ENCODE measurements at regions not wholly inside any gene's neighbourhood (a gene's known extent, or its start where the extent isn't known, plus 50 kb on each side); places are given as distances from the start of the nearest gene placed in this dataset.

- WGBS, 2 experiments (ENCODE audit: insufficient coverage in 1 of 2, insufficient read length in 1 of 2) = 96% methylated on average over 1 of the region's 1 CpG; no CpG with 5 or more reads in 1 of the 2 experiments
- no peak for DNase-seq
- Mint-ChIP-seq H3K27me3 (ENCODE audit: insufficient read depth) (no peaks in the 10 kb centered on the region), H3K27ac (no peak overlapping the region), H3K4me1 (peaks cover 3% of the 10 kb centered on the region), H3K9me3 (peaks cover 7% of the 10 kb centered on the region), H3K36me3 (ENCODE audit: low read depth) (no peaks in the 10 kb centered on the region), H3K4me3 (no peak overlapping the region)
- H3K27ac ChIP-seq (ENCODE audit: low read depth, low read length) = no peak overlapping the region
- TF ChIP-seq CTCF (conservative IDR thresholded peaks at IDR 0.05) = no peak
- H3K36me3 ChIP-seq (ENCODE audit: control insufficient read depth, insufficient read depth, low read length) = no peaks in the 10 kb centered on the region
- H3K9ac ChIP-seq (ENCODE audit: extremely low read depth, low read length, poor library complexity, severe bottlenecking) = no peak overlapping the region
- no peaks in the 10 kb centered on the region for H3K9me3 ChIP-seq (ENCODE audit: control insufficient read depth, low read length)
- no peak overlapping the region for H3K4me3 ChIP-seq (ENCODE audit: low read length)
- H3K4me1 ChIP-seq (ENCODE audit: control insufficient read depth, insufficient read depth, low read length) = no peaks in the 10 kb centered on the region
- no peaks in the 10 kb centered on the region for H3K27me3 ChIP-seq (ENCODE audit: control insufficient read depth, insufficient read depth, low read length, poor library complexity, severe bottlenecking)
Measured at GRCh38 chr6:97548354-97548753, 265.3 kb upstream of the MMS22L start.

- WGBS, 2 experiments (ENCODE audit: insufficient coverage in 1 of 2, insufficient read length in 1 of 2) = 55% methylated on average over 1 of the region's 1 CpG; no CpG with 5 or more reads in 1 of the 2 experiments
- H3K27ac Mint-ChIP-seq = no peak overlapping the region
- no peaks in the 10 kb centered on the region for H3K4me1 Mint-ChIP-seq
- TF ChIP-seq CTCF (conservative IDR thresholded peaks at IDR 0.05) = no peak
- H3K9ac ChIP-seq (ENCODE audit: extremely low read depth, low read length, poor library complexity, severe bottlenecking) = no peak overlapping the region
- H3K9me3 ChIP-seq (ENCODE audit: control insufficient read depth, low read length) = no peaks in the 10 kb centered on the region
- H3K27me3 ChIP-seq (ENCODE audit: control insufficient read depth, insufficient read depth, low read length, poor library complexity, severe bottlenecking) = no peaks in the 10 kb centered on the region
- no peaks in the 10 kb centered on the region for H3K27me3 Mint-ChIP-seq (ENCODE audit: insufficient read depth)
- DNase-seq = no peak
- no peaks in the 10 kb centered on the region for H3K4me1 ChIP-seq (ENCODE audit: control insufficient read depth, insufficient read depth, low read length)
- H3K27ac ChIP-seq (ENCODE audit: low read depth, low read length) = no peak overlapping the region
- H3K4me3 ChIP-seq (ENCODE audit: low read length) = no peak overlapping the region
- no peaks in the 10 kb centered on the region for H3K36me3 Mint-ChIP-seq (ENCODE audit: low read depth)
- no peaks in the 10 kb centered on the region for H3K9me3 Mint-ChIP-seq
- no peak overlapping the region for H3K4me3 Mint-ChIP-seq
- H3K36me3 ChIP-seq (ENCODE audit: control insufficient read depth, insufficient read depth, low read length) = no peaks in the 10 kb centered on the region
Measured at GRCh38 chr6:97557355-97557754, 274.3 kb upstream of the MMS22L start.

- no peaks in the 10 kb centered on the region for H3K4me1 Mint-ChIP-seq
- Histone ChIP-seq H3K36me3 (ENCODE audit: control insufficient read depth, insufficient read depth, low read length) (no peaks in the 10 kb centered on the region), H3K27ac (ENCODE audit: low read depth, low read length) (no peak overlapping the region), H3K27me3 (ENCODE audit: control insufficient read depth, insufficient read depth, low read length, poor library complexity, severe bottlenecking) (no peaks in the 10 kb centered on the region), H3K9me3 (ENCODE audit: control insufficient read depth, low read length) (no peaks in the 10 kb centered on the region), H3K9ac (ENCODE audit: extremely low read depth, low read length, poor library complexity, severe bottlenecking) (no peak overlapping the region), H3K4me3 (ENCODE audit: low read length) (no peak overlapping the region), H3K4me1 (ENCODE audit: control insufficient read depth, insufficient read depth, low read length) (no peaks in the 10 kb centered on the region)
- H3K9me3 Mint-ChIP-seq = no peaks in the 10 kb centered on the region
- H3K27me3 Mint-ChIP-seq (ENCODE audit: insufficient read depth) = no peaks in the 10 kb centered on the region
- no peak for TF ChIP-seq CTCF (conservative IDR thresholded peaks at IDR 0.05)
- peak; percentile 68 for DNase-seq
- WGBS, 2 experiments (ENCODE audit: insufficient coverage in 1 of 2, insufficient read length in 1 of 2) = 91% methylated on average over 5 of the region's 5 CpGs; no CpG with 5 or more reads in 1 of the 2 experiments
- H3K27ac Mint-ChIP-seq = no peak overlapping the region
- H3K36me3 Mint-ChIP-seq (ENCODE audit: low read depth) = no peaks in the 10 kb centered on the region
- H3K4me3 Mint-ChIP-seq = no peak overlapping the region
Measured at GRCh38 chr6:97563529-97563928, 280.5 kb upstream of the MMS22L start.
